Neural cell (in vitro differentiated cells): ENCODE measurements at regions not wholly inside any gene's neighbourhood (a gene's known extent, or its start where the extent isn't known, plus 50 kb on each side); places are given as distances from the start of the nearest gene placed in this dataset.
A peak's percentile ranks its signal among the peaks of the same experiment; 100 is the strongest.

Experiments
- H2AFZ ChIP-seq: fragments of 200-600, 300-800 bp; sonication (generic), shearing (Covaris generic); 2 replicates; pipeline ENCODE4 v1.6.0; 2014; ENCODE audit warnings: low read depth, mild to moderate bottlenecking, antibody characterized with exemption, low read length, moderate library complexity
- H3F3A ChIP-seq: fragments of 200-600 bp; shearing (Covaris generic); 2 replicates; pipeline ENCODE4 v1.6.1; 2016; ENCODE audit warnings: mild to moderate bottlenecking, moderate library complexity, mixed read lengths, antibody characterized with exemption, low read length; ENCODE audit not compliant: insufficient read depth, poor library complexity, severe bottlenecking
- H3K27ac ChIP-seq: fragments of 200-600, 300-800 bp; sonication (generic), shearing (Covaris generic); 2 replicates; pipeline ENCODE4 v1.5.1; 2014; ENCODE audit warnings: mild to moderate bottlenecking, low read length, moderate library complexity
- H3K27me3 ChIP-seq: fragments of 300-800, 200-600 bp; sonication (generic), shearing (Covaris generic); 2 replicates; pipeline ENCODE4 v1.6.0; 2014; ENCODE audit warnings: mild to moderate bottlenecking, low read depth, low read length, moderate library complexity; ENCODE audit not compliant: insufficient read depth
- H3K36me3 ChIP-seq: fragments of 300-800, 200-600 bp; sonication (generic), shearing (Covaris generic); 2 replicates; pipeline ENCODE4 v1.5.1; 2014; ENCODE audit warnings: mild to moderate bottlenecking, antibody characterized with exemption, low read length, moderate library complexity; ENCODE audit not compliant: insufficient read depth
- H3K4me2 ChIP-seq: fragments of 300-800, 200-600 bp; sonication (generic), shearing (Covaris generic); 2 replicates; pipeline ENCODE4 v1.6.0; 2014; ENCODE audit warnings: mild to moderate bottlenecking, low read length
- H3K4me3 ChIP-seq: fragments of 300-800, 200-600 bp; sonication (generic), shearing (Covaris generic); 2 replicates; pipeline ENCODE4 v1.5.1; 2014; ENCODE audit warnings: mild to moderate bottlenecking, low read length, moderate library complexity
- H3K79me2 ChIP-seq: fragments of 200-600 bp; shearing (Covaris generic); replicated peaks from 2 replicates; pipeline ENCODE4 v1.6.0; 2014; ENCODE audit warnings: mild to moderate bottlenecking, low read length, moderate library complexity; ENCODE audit not compliant: insufficient read depth
- H3K9ac ChIP-seq: fragments of 300-800, 200-600 bp; sonication (generic), shearing (Covaris generic); 2 replicates; pipeline ENCODE4 v1.6.1; 2016; ENCODE audit warnings: mild to moderate bottlenecking, low read length, mixed read lengths
- H3K9me2 ChIP-seq: fragments of 200-600 bp; shearing (Covaris generic); 2 replicates; pipeline ENCODE4 v1.6.1; 2016; ENCODE audit warnings: mild to moderate bottlenecking, low read length, mixed read lengths; ENCODE audit not compliant: insufficient read depth
- H3K9me3 ChIP-seq: fragments of 200-600, 300-800 bp; sonication (generic), shearing (Covaris generic); 2 replicates; pipeline ENCODE4 v1.6.1; 2016; ENCODE audit warnings: mild to moderate bottlenecking, mixed run types, low read length, moderate library complexity, mixed read lengths
- H4K20me1 ChIP-seq: fragments of 200-600 bp; shearing (Covaris generic); 2 replicates; pipeline ENCODE4 v1.6.1; 2016; ENCODE audit warnings: mild to moderate bottlenecking, mixed run types; ENCODE audit not compliant: insufficient read depth
- CTCF ChIP-seq: fragments of 450-650 bp; IDR thresholded peaks from 2 replicates; pipeline ENCODE4 v1.5.1; 2014; ENCODE audit warnings: antibody characterized with exemption, mild to moderate bottlenecking, moderate library complexity; ENCODE audit not compliant: poor library complexity, severe bottlenecking
- EP300 ChIP-seq: fragments of 450-650 bp; conservative IDR thresholded peaks from 2 replicates; pipeline ENCODE4 v1.6.1; 2014; ENCODE audit warnings: antibody characterized with exemption, mild to moderate bottlenecking, moderate library complexity; ENCODE audit not compliant: poor library complexity, severe bottlenecking
- EZH2 ChIP-seq: fragments of 200-600, 300-800 bp; shearing (Covaris generic), sonication (generic); IDR thresholded peaks from 2 replicates; pipeline ENCODE4 v1.6.1; 2014; ENCODE audit warnings: antibody characterized with exemption, low read length, borderline replicate concordance, mild to moderate bottlenecking; ENCODE audit not compliant: insufficient read depth, poor library complexity, severe bottlenecking
- MXI1 ChIP-seq: fragments of 450-650 bp; conservative IDR thresholded peaks from 2 replicates; pipeline ENCODE4 v1.6.1; 2014; ENCODE audit warnings: antibody characterized with exemption, mild to moderate bottlenecking; ENCODE audit not compliant: poor library complexity, severe bottlenecking
- POLR2AphosphoS5 ChIP-seq: IDR thresholded peaks from 2 replicates; pipeline ENCODE4 v1.6.1; 2012
- RAD21 ChIP-seq: fragments of 450-650 bp; conservative IDR thresholded peaks from 2 replicates; pipeline ENCODE4 v1.6.1; 2014; ENCODE audit warnings: antibody characterized with exemption, mild to moderate bottlenecking, moderate library complexity
- SMC3 ChIP-seq: fragments of 450-650 bp; conservative IDR thresholded peaks from 2 replicates; pipeline ENCODE4 v1.6.1; 2014; ENCODE audit warnings: antibody characterized with exemption, mild to moderate bottlenecking, moderate library complexity; ENCODE audit not compliant: poor library complexity
- TAF1 ChIP-seq: IDR thresholded peaks from 2 replicates; pipeline ENCODE4 v1.6.1; 2012; ENCODE audit warnings: low read depth
- TF ChIP-seq, protein P1 (sequence below): IDR thresholded peaks from 2 replicates; pipeline ENCODE4 v1.6.1; 2012; ENCODE audit warnings: borderline replicate concordance

DNA sequence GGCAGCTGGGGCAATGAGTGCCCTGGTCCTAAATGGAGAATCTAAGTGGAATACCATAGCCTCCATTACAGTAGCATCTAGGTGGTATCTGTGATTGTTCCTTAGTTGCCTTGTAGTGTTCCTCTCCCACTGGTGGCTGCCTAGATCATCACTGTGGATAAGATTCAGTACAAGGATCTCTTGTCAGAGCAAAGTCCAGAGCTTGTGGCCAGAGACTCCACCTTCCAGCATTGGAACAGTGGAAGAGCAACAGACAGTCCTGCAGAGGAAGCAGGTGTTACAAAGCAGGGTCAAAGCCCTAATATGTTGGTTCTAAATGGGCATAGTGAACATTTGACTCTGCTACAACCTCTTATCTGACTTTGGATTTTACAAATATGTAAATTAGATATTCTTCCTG is 194.1 kb upstream of the GRIK2 start:
- H3K4me2 ChIP-seq: no peak overlapping the region
- peaks cover 9% of the 10 kb centered on the region for H3F3A ChIP-seq
- H4K20me1 ChIP-seq: no peaks in the 10 kb centered on the region
- H3K9me3 ChIP-seq: no peaks in the 10 kb centered on the region
- H3K27ac ChIP-seq: no peak overlapping the region
- H3K27me3 ChIP-seq: no peaks in the 10 kb centered on the region
- no peak overlapping the region for H3K9ac ChIP-seq
- H3K36me3 ChIP-seq: no peaks in the 10 kb centered on the region
- H3K9me2 ChIP-seq: no peaks in the 10 kb centered on the region
- no peak overlapping the region for H3K4me3 ChIP-seq
- no peaks in the 10 kb centered on the region for H3K79me2 ChIP-seq
- TF ChIP-seq SMC3 (no peak), EP300 (no peak), RAD21 (no peak), TAF1 (no peak), EZH2 (no peak), POLR2AphosphoS5 (no peak), CTCF (no peak), MXI1 (no peak)
- TF ChIP-seq, protein P1, sequence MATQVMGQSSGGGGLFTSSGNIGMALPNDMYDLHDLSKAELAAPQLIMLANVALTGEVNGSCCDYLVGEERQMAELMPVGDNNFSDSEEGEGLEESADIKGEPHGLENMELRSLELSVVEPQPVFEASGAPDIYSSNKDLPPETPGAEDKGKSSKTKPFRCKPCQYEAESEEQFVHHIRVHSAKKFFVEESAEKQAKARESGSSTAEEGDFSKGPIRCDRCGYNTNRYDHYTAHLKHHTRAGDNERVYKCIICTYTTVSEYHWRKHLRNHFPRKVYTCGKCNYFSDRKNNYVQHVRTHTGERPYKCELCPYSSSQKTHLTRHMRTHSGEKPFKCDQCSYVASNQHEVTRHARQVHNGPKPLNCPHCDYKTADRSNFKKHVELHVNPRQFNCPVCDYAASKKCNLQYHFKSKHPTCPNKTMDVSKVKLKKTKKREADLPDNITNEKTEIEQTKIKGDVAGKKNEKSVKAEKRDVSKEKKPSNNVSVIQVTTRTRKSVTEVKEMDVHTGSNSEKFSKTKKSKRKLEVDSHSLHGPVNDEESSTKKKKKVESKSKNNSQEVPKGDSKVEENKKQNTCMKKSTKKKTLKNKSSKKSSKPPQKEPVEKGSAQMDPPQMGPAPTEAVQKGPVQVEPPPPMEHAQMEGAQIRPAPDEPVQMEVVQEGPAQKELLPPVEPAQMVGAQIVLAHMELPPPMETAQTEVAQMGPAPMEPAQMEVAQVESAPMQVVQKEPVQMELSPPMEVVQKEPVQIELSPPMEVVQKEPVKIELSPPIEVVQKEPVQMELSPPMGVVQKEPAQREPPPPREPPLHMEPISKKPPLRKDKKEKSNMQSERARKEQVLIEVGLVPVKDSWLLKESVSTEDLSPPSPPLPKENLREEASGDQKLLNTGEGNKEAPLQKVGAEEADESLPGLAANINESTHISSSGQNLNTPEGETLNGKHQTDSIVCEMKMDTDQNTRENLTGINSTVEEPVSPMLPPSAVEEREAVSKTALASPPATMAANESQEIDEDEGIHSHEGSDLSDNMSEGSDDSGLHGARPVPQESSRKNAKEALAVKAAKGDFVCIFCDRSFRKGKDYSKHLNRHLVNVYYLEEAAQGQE: no peak
- no peak overlapping the region for H2AFZ ChIP-seq

- H3K79me2 ChIP-seq: no peaks in the 10 kb centered on the region
- no peak for TF ChIP-seq MXI1
- no peak for TF ChIP-seq SMC3
- TF ChIP-seq CTCF: no peak
- TF ChIP-seq POLR2AphosphoS5: no peak
- no peak for TF ChIP-seq EZH2
Observed at GRCh38 chr6:101202867-101203374, 190.6 kb upstream of the GRIK2 start.

More at GRCh38 chr6:101202867-101203374, 190.6 kb upstream of the GRIK2 start:
- Histone ChIP-seq H3F3A (peaks cover 9% of the 10 kb centered on the region), H3K9me3 (no peaks in the 10 kb centered on the region), H3K9ac (no peak overlapping the region), H3K4me3 (peak overlapping the region; percentile 25), H3K27ac (peak overlapping the region; percentile 56), H3K36me3 (no peaks in the 10 kb centered on the region), H3K9me2 (no peaks in the 10 kb centered on the region), H3K4me2 (no peak overlapping the region), H3K27me3 (no peaks in the 10 kb centered on the region), H4K20me1 (no peaks in the 10 kb centered on the region), H2AFZ (no peak overlapping the region)
